SK-N-SH (cell line): ENCODE measurements at regions not wholly inside any gene's neighbourhood (a gene's known extent, or its start where the extent isn't known, plus 50 kb on each side); places are given as distances from the start of the nearest gene placed in this dataset.

Source experiments
- CTCF ChIA-PET: fragments of 300-600, 350-600 bp; formaldehyde crosslinking; extraction: SDS; loops from one replicate; lab custom pipeline; 2021; lab: Yijun Ruan, JAX
- POLR2A ChIA-PET: fragments of 350-600 bp; sonication (Branson Sonifier 250); formaldehyde crosslinking; extraction: SDS; loops from one replicate; lab custom pipeline; 2020; ENCODE audit warnings: antibody characterized with exemption, inconsistent platforms; lab: Yijun Ruan, JAX
- DNase-seq: peaks from one replicate; pipeline ENCODE4 v3.0.0; 2012
- H2AFZ ChIP-seq: fragments of 200-600 bp; sonication (generic); 2 replicates; pipeline ENCODE4 v1.8.1; 2016; ENCODE audit warnings: antibody characterized with exemption, mild to moderate bottlenecking, low read depth
- H3F3A ChIP-seq: fragments of 200-600 bp; sonication (generic); replicated peaks from 2 replicates; pipeline ENCODE3; 2016; ENCODE audit warnings: antibody characterized with exemption, mild to moderate bottlenecking; ENCODE audit not compliant: insufficient read depth
- H3K27ac ChIP-seq, 2 experiments: fragments of 200-500 bp in 1 of 2; fragments of 200-600 bp in 1 of 2; sonication (Bioruptor generic) in 1 of 2; sonication (generic), shearing (Covaris generic) in 1 of 2; 2 replicates each; pipeline versions ENCODE4 v1.5.1 to v1.6.1; 2014 to 2016; ENCODE audit warnings: low read depth in 2 of 2, inconsistent platforms in 1 of 2, low read length in 1 of 2, mild to moderate bottlenecking in 1 of 2, mixed read lengths in 1 of 2
- H3K27me3 ChIP-seq: fragments of 200-600 bp; sonication (generic), shearing (Covaris generic); 2 replicates; pipeline ENCODE4 v1.6.1; 2016; ENCODE audit warnings: mixed run types; ENCODE audit not compliant: insufficient read depth
- H3K36me3 ChIP-seq, 2 experiments: fragments of 200-500 bp in 1 of 2; fragments of 200-600 bp in 1 of 2; sonication (Bioruptor generic) in 1 of 2; sonication (generic) in 1 of 2; replicated peaks in 1 of 2; 2 replicates each; pipeline versions ENCODE3 to v1.5.1; 2014 to 2016; ENCODE audit warnings: low read length in 1 of 2, mild to moderate bottlenecking in 1 of 2; ENCODE audit not compliant: insufficient read depth in 2 of 2, control insufficient read depth in 1 of 2
- H3K4me1 ChIP-seq, 2 experiments: fragments of 200-500 bp in 1 of 2; fragments of 200-600 bp in 1 of 2; sonication (Bioruptor generic) in 1 of 2; sonication (generic), shearing (Covaris generic) in 1 of 2; 2 replicates each; pipeline versions ENCODE4 v1.5.1 to v1.6.1; 2014 to 2016; ENCODE audit warnings: low read depth in 1 of 2, low read length in 1 of 2, mixed run types in 1 of 2; ENCODE audit not compliant: insufficient read depth in 2 of 2, control insufficient read depth in 1 of 2
- H3K4me2 ChIP-seq: fragments of 200-600 bp; sonication (generic), shearing (Covaris generic); 2 replicates; pipeline ENCODE4 v1.6.1; 2017; ENCODE audit warnings: mixed run types
- H3K4me3 ChIP-seq, 2 experiments: fragments of 200-500 bp in 1 of 2; fragments of 200-600 bp in 1 of 2; sonication (Bioruptor generic) in 1 of 2; sonication (generic), shearing (Covaris generic) in 1 of 2; 2 replicates each; pipeline versions ENCODE4 v1.5.1 to v1.8.1; 2014 to 2016; ENCODE audit warnings: low read depth in 2 of 2, inconsistent platforms in 1 of 2, low read length in 1 of 2, mild to moderate bottlenecking in 1 of 2, mixed read lengths in 1 of 2, moderate library complexity in 1 of 2
- H3K79me2 ChIP-seq: fragments of 200-600 bp; sonication (generic); 2 replicates; pipeline ENCODE4 v1.8.1; 2017; ENCODE audit warnings: mild to moderate bottlenecking; ENCODE audit not compliant: insufficient read depth
- H3K9ac ChIP-seq: fragments of 200-600 bp; sonication (generic); 2 replicates; pipeline ENCODE4 v1.6.1; 2017; ENCODE audit warnings: mixed run types
- H3K9me2 ChIP-seq: fragments of 200-600 bp; sonication (generic); 2 replicates; pipeline ENCODE4 v1.6.1; 2017; ENCODE audit warnings: mixed run types
- H3K9me3 ChIP-seq: fragments of 200-600 bp; sonication (generic); 2 replicates; pipeline ENCODE4 v1.6.1; 2017; ENCODE audit warnings: mixed run types, mild to moderate bottlenecking, moderate library complexity
- H4K20me1 ChIP-seq: fragments of 200-600 bp; sonication (generic); 2 replicates; pipeline ENCODE4 v1.6.1; 2017; ENCODE audit warnings: mild to moderate bottlenecking, mixed run types; ENCODE audit not compliant: insufficient read depth
- CHD2 ChIP-seq: fragments of 150-350 bp; IDR thresholded peaks from 2 replicates; pipeline ENCODE4 v1.6.1; 2018; ENCODE audit warnings: low read length; ENCODE audit not compliant: partially characterized antibody
- CTCF ChIP-seq: fragments of 200-600 bp; sonication (generic); IDR thresholded peaks from 2 replicates; pipeline ENCODE4 v1.6.1; 2017; ENCODE audit warnings: antibody characterized with exemption, mild to moderate bottlenecking, moderate library complexity
- EZH2phosphoT487 ChIP-seq: fragments of 200-600 bp; sonication (generic); IDR thresholded peaks from 2 replicates; pipeline ENCODE4 v1.6.1; 2017; ENCODE audit warnings: low read depth, mixed run types, mild to moderate bottlenecking, antibody characterized with exemption, moderate library complexity, borderline replicate concordance
- FOXJ3 ChIP-seq: sonication (generic); formaldehyde crosslinking; IDR thresholded peaks from 2 replicates; pipeline ENCODE4 v1.5.1; 2020; ENCODE audit warnings: mild to moderate bottlenecking, missing genetic modification reagents
- FOXM1 ChIP-seq: IDR thresholded peaks from 2 replicates; pipeline ENCODE4 v1.4.0; 2012; ENCODE audit warnings: low read depth, mild to moderate bottlenecking
- GABPA ChIP-seq: IDR thresholded peaks from 2 replicates; pipeline ENCODE4 v1.4.0; 2012; ENCODE audit warnings: low read depth, mild to moderate bottlenecking
- IRF3 ChIP-seq: fragments of 150-350 bp; IDR thresholded peaks from 2 replicates; pipeline ENCODE4 v1.6.1; 2016; ENCODE audit warnings: mild to moderate bottlenecking, low read depth, low read length
- MEF2A ChIP-seq: IDR thresholded peaks from 2 replicates; pipeline ENCODE4 v1.4.0; 2012; ENCODE audit warnings: low read depth, borderline replicate concordance
- MXI1 ChIP-seq: IDR thresholded peaks from 2 replicates; pipeline ENCODE4 v1.6.1; 2012; ENCODE audit warnings: mild to moderate bottlenecking, low read depth, low read length, improper control_type of control experiment
- POLR2AphosphoS5 ChIP-seq: IDR thresholded peaks from 2 replicates; pipeline ENCODE4 v1.6.1; 2012; ENCODE audit warnings: low read depth, low read length
- REST ChIP-seq: IDR thresholded peaks from 2 replicates; pipeline ENCODE4 v1.6.1; 2012; ENCODE audit warnings: mild to moderate bottlenecking, low read depth, low read length, moderate library complexity
- RXRA ChIP-seq: IDR thresholded peaks from 2 replicates; pipeline ENCODE4 v1.4.0; 2012; ENCODE audit warnings: low read depth, mild to moderate bottlenecking, borderline replicate concordance
- USF1 ChIP-seq: IDR thresholded peaks from 2 replicates; pipeline ENCODE4 v1.4.0; 2012; ENCODE audit warnings: low read depth, borderline replicate concordance
- WGBS: methylation state at CpG from one replicate; pipeline ENCODE4 v1.1.6; 2017; ENCODE audit warnings: low lambda C conversion rate; 5-methylcytosine and 5-hydroxymethylcytosine counted together
- TF ChIP-seq, protein P1 (sequence below): IDR thresholded peaks from 2 replicates; pipeline ENCODE4; 2012
- TF ChIP-seq, protein P2 (sequence below): IDR thresholded peaks from 2 replicates; pipeline ENCODE4 v1.4.0; 2012; ENCODE audit warnings: low read depth

DNA sequence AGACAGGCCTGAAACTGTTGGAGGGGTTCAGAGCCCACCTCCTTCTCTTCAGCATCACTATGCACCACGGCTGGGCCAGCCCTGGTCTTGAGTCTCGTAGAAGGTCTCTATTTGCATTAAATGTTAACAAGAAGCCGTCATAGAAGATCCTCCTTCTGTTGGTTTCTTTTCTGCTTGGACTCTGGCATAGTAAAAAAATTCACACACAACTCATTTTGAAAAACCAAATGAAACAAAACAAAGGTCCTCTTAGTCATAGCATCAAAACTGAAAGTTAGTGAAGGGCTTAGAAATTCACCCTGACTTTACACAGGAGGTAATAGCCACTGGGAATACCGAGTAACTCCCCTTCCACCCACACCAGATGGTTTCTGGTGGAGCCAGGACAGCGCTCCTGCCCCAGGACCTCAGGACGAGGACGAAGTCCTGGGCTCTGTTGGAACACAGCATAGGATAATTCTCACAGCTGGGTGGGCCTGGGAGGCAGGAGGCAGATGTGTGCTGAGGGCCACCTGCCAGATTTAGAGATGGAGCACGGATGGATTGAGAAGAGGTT is 248.4 kb upstream of the KLF6 start:
- Histone ChIP-seq H3K9ac (no peak overlapping the region), H3K9me3 (no peaks in the 10 kb centered on the region), H3K27ac (no peak overlapping the region), H3K4me3 (no peak overlapping the region), H3K9me2 (no peaks in the 10 kb centered on the region), H2AFZ (no peak overlapping the region), H3K4me2 (no peak overlapping the region), H3K36me3 (no peaks in the 10 kb centered on the region), H3K4me1 (peaks cover 0 to 2% of the 10 kb centered on the region in 2 experiments; a peak in 1 of 4 replicates), H4K20me1 (no peaks in the 10 kb centered on the region), H3K79me2 (no peaks in the 10 kb centered on the region), H3K27me3 (no peaks in the 10 kb centered on the region), H3F3A (no peaks in the 10 kb centered on the region)
- WGBS: 94% methylated on average over 8 of the region's 8 CpGs
- TF ChIP-seq MEF2A: no peak
- no peak for DNase-seq
- ChIA-PET POLR2A (no interaction called here), CTCF (no interaction called here)

- Histone ChIP-seq H4K20me1 (no peaks in the 10 kb centered on the region), H3K27ac (no peak overlapping the region), H3K4me1 (peaks cover 0 to 2% of the 10 kb centered on the region in 2 experiments; a peak in 1 of 4 replicates), H3K9me3 (no peaks in the 10 kb centered on the region), H3K4me2 (no peak overlapping the region), H3K9me2 (no peaks in the 10 kb centered on the region), H2AFZ (no peak overlapping the region; the same call in 1 of the 2 replicates), H3K4me3 (no peak overlapping the region), H3F3A (no peaks in the 10 kb centered on the region), H3K36me3 (no peaks in the 10 kb centered on the region), H3K9ac (no peak overlapping the region), H3K79me2 (no peaks in the 10 kb centered on the region), H3K27me3 (no peaks in the 10 kb centered on the region)
- ChIA-PET POLR2A (no interaction called here), CTCF (no interaction called here)
- 89% methylated on average over 6 of the region's 8 CpGs for WGBS
- DNase-seq: no peak
- TF ChIP-seq MEF2A (no peak), CTCF (no peak), GABPA (no peak), FOXJ3 (CRISPR knock-in tag) (no peak), USF1 (no peak), CHD2 (no peak), RXRA (no peak), REST (no peak), FOXM1 (no peak), POLR2AphosphoS5 (no peak), EZH2phosphoT487 (no peak), MXI1 (no peak), IRF3 (no peak)
- TF ChIP-seq, protein P1, sequence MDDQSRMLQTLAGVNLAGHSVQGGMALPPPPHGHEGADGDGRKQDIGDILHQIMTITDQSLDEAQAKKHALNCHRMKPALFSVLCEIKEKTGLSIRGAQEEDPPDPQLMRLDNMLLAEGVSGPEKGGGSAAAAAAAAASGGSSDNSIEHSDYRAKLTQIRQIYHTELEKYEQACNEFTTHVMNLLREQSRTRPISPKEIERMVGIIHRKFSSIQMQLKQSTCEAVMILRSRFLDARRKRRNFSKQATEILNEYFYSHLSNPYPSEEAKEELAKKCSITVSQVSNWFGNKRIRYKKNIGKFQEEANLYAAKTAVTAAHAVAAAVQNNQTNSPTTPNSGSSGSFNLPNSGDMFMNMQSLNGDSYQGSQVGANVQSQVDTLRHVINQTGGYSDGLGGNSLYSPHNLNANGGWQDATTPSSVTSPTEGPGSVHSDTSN: no peak
- TF ChIP-seq, protein P2, sequence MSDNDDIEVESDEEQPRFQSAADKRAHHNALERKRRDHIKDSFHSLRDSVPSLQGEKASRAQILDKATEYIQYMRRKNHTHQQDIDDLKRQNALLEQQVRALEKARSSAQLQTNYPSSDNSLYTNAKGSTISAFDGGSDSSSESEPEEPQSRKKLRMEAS: no peak
- TF ChIP-seq, all 33 proteins: peak for 0
These were observed 244.9 kb upstream of the KLF6 start for GRCh38 chr10:4029866-4030265.
